SK-N-SH (cell line): ENCODE measurements at regions not wholly inside any gene's neighbourhood (a gene's known extent, or its start where the extent isn't known, plus 50 kb on each side); places are given as distances from the start of the nearest gene placed in this dataset.

ENCODE experiments used
- GATA2 ChIP-seq: sonication (generic); formaldehyde crosslinking; IDR thresholded peaks from 2 replicates; pipeline ENCODE4 v1.5.0; 2020; ENCODE audit warnings: mild to moderate bottlenecking, missing genetic modification reagents
- REST ChIP-seq: IDR thresholded peaks from 2 replicates; pipeline ENCODE4 v1.6.1; 2012; ENCODE audit warnings: mild to moderate bottlenecking, low read depth, low read length, moderate library complexity
- TF ChIP-seq, protein P1 (sequence below): fragments of 200-600 bp; sonication (generic); IDR thresholded peaks from 2 replicates; pipeline ENCODE4 v1.6.1; 2017; ENCODE audit warnings: antibody characterized with exemption, mild to moderate bottlenecking, moderate library complexity

GRCh38 chr5:125245216-125245615, 498.8 kb upstream of the ZNF608 start:
- TF ChIP-seq GATA2 (CRISPR knock-in tag) (no peak), REST (no peak)
- TF ChIP-seq, protein P1, sequence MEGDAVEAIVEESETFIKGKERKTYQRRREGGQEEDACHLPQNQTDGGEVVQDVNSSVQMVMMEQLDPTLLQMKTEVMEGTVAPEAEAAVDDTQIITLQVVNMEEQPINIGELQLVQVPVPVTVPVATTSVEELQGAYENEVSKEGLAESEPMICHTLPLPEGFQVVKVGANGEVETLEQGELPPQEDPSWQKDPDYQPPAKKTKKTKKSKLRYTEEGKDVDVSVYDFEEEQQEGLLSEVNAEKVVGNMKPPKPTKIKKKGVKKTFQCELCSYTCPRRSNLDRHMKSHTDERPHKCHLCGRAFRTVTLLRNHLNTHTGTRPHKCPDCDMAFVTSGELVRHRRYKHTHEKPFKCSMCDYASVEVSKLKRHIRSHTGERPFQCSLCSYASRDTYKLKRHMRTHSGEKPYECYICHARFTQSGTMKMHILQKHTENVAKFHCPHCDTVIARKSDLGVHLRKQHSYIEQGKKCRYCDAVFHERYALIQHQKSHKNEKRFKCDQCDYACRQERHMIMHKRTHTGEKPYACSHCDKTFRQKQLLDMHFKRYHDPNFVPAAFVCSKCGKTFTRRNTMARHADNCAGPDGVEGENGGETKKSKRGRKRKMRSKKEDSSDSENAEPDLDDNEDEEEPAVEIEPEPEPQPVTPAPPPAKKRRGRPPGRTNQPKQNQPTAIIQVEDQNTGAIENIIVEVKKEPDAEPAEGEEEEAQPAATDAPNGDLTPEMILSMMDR = no peak
